ENCODE measurements at regions not wholly inside any gene's neighbourhood (a gene's known extent, or its start where the extent isn't known, plus 50 kb on each side); places are given as distances from the start of the nearest gene placed in this dataset.

DNA sequence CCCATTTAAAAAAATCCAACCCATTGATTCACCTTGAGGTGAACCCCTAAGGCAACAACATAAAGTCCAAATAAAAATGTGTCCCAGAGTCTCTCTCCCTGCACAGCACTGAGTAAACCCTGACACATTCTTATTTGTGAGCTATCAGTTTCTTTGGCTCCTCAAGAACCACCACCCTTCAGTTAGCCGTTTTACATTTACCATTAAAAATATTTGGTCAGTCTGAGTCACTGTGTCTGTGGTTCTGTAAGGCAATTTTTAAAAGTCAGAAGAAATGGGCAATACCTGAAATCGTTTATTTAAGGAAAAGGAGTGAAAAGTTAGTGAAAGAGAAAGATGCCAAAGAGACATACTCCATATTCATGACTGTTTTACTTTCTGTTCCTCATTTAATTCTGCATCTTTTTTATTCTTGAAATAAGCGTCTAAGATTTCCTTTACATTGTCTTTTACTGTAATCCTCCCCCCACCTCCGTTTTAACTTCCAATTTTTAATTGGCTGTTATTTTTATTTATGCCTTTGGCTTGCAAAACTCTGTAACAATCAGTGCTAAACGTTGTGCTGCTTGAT is 91.7 kb upstream of the IVNS1ABP start:
- TF ChIP-seq, protein P1, sequence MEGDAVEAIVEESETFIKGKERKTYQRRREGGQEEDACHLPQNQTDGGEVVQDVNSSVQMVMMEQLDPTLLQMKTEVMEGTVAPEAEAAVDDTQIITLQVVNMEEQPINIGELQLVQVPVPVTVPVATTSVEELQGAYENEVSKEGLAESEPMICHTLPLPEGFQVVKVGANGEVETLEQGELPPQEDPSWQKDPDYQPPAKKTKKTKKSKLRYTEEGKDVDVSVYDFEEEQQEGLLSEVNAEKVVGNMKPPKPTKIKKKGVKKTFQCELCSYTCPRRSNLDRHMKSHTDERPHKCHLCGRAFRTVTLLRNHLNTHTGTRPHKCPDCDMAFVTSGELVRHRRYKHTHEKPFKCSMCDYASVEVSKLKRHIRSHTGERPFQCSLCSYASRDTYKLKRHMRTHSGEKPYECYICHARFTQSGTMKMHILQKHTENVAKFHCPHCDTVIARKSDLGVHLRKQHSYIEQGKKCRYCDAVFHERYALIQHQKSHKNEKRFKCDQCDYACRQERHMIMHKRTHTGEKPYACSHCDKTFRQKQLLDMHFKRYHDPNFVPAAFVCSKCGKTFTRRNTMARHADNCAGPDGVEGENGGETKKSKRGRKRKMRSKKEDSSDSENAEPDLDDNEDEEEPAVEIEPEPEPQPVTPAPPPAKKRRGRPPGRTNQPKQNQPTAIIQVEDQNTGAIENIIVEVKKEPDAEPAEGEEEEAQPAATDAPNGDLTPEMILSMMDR (conservative IDR thresholded peaks at IDR 0.05; ENCODE audit: low read depth, low read length), result no peak
- TF ChIP-seq EZH2phosphoT487 (IDR thresholded peaks at IDR 0.05; ENCODE audit: borderline replicate concordance, low read length), result no peak
- TF ChIP-seq EZH2 (IDR thresholded peaks at IDR 0.05; ENCODE audit: low read length, unreplicated experiment), result no peak

All from PC-3 (cell line).